ENCODE measurements at regions not wholly inside any gene's neighbourhood (a gene's known extent, or its start where the extent isn't known, plus 50 kb on each side); places are given as distances from the start of the nearest gene placed in this dataset.
"Not testable (repeated sequence)": the region's sequence is repeated elsewhere in the genome, so short reads cannot be mapped to it uniquely, and the experiment has no call there.

DNA sequence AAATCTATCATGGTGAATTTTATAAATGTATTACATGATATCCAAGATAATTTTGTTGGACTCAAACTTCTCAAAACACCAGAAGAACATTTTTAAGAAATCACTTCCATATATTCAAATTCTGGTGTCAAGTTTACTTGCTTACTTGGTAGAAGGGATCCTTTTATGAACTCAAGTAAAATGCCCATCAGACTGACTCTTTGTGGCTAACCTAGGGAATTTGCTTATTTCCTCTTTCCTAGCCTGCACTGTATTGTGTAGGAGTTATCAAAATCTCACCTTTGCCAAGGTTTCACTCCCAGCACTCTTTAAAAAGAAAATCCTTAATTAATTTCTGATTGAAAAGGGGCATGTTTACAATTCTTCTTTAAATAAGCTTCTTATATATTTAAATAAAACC lies 196.5 kb downstream of the DUSP6 start:
- ATAC-seq: no peak
- no peak for DNase-seq
- TF ChIP-seq CTCF (IDR thresholded peaks at IDR 0.05): no peak
- TF ChIP-seq POLR2A (IDR thresholded peaks at IDR 0.05): no peak
- peak overlapping the region in 1 of 4 donors; percentile 21 for H3K27ac ChIP-seq
- intact Hi-C loops (cut with DNase I): no loop called here
- H3K4me3 ChIP-seq: no peak overlapping the region
- H3K27me3 ChIP-seq: no peaks in the 10 kb centered on the region
- no peaks in the 10 kb centered on the region for H3K36me3 ChIP-seq (replicated peaks in 1 of 2; ENCODE audit: insufficient read depth in 1 of 2, low read depth in 2 of 2)
- no peaks in the 10 kb centered on the region for H3K4me1 ChIP-seq
- H3K9me3 ChIP-seq: no peaks in the 10 kb centered on the region

DNA sequence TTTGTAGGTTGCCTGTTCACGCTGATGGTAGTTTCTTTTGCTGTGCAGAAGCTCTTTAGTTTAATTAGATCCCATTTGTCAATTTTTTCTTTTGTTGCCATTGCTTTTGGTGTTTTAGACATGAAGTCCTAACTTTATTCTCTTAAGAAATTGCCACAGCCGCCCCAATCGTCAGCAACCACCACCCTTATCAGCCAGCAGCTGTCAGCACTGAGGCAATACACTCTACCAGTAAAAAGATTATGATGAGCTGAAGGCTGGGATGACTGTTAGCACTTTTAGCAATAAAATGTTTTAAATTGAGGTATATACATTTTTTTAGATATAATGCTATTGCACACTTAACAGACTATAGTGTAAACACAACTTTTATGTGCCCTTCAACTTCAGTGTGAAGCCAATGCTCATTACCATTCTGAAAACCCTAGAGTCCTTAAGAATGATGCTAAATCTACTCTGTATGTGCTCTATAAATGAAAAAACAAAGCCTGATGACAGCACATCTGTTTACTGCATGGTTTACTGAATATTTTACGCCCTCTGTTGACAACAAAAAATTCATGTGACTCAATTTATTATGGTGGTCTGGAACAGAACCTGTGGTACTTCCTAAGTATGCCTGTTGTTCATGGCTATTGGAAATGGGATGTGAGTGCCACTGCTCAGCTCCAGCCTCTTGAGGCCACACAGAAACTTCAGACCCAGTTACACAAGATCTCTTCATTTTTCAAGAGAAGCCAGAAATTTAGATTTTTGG lies 197.4 kb downstream of the DUSP6 start:
- no peaks in the 10 kb centered on the region for H3K27me3 ChIP-seq

GRCh38 chr12:89153341-89153740 lies 199.0 kb downstream of the DUSP6 start:
- no peak for TF ChIP-seq CTCF (IDR thresholded peaks at IDR 0.05)
- TF ChIP-seq POLR2A (IDR thresholded peaks at IDR 0.05): no peak
- intact Hi-C loops (cut with DNase I): no loop called here
- Histone ChIP-seq H3K4me1 (no peaks in the 10 kb centered on the region), H3K27me3 (no peaks in the 10 kb centered on the region), H3K36me3 (replicated peaks in 1 of 2; ENCODE audit: insufficient read depth in 1 of 2, low read depth in 2 of 2) (no peaks in the 10 kb centered on the region), H3K4me3 (no peak overlapping the region), H3K9me3 (no peaks in the 10 kb centered on the region), H3K27ac (no peak overlapping the region)
- no peak for ATAC-seq
- DNase-seq: no peak

More for the DNA sequence above, 197.4 kb downstream of the DUSP6 start:
- Histone ChIP-seq H3K36me3 (replicated peaks in 1 of 2; ENCODE audit: insufficient read depth in 1 of 2, low read depth in 2 of 2) (no peaks in the 10 kb centered on the region), H3K9me3 (no peaks in the 10 kb centered on the region), H3K4me1 (no peaks in the 10 kb centered on the region), H3K27ac (no peak overlapping the region), H3K4me3 (no peak overlapping the region)
- WGBS, 2 donors: 77 to 80% methylated on average over 4 of the region's 4 CpGs
- DNase-seq (no peak), ATAC-seq (no peak)
- intact Hi-C loops (cut with DNase I): no loop called here
- TF ChIP-seq POLR2A (IDR thresholded peaks at IDR 0.05) (no peak), CTCF (IDR thresholded peaks at IDR 0.05) (no peak)

- H3K27ac ChIP-seq: no peak overlapping the region
- DNase-seq (no peak), ATAC-seq (no peak)
- H3K27me3 ChIP-seq: no peaks in the 10 kb centered on the region
- H3K4me1 ChIP-seq: no peaks in the 10 kb centered on the region
- 75 to 78% methylated on average over 1 of the region's 1 CpG for WGBS, 2 donors
- no peaks in the 10 kb centered on the region for H3K9me3 ChIP-seq
- no peak overlapping the region for H3K4me3 ChIP-seq
- no peak for TF ChIP-seq POLR2A (IDR thresholded peaks at IDR 0.05)
- TF ChIP-seq CTCF (IDR thresholded peaks at IDR 0.05): no peak
- intact Hi-C loops (cut with DNase I): no loop called here
- H3K36me3 ChIP-seq (replicated peaks in 1 of 2; ENCODE audit: insufficient read depth in 1 of 2, low read depth in 2 of 2): no peaks in the 10 kb centered on the region
Observed at GRCh38 chr12:89151536-89151935, 200.8 kb downstream of the DUSP6 start.

DNA sequence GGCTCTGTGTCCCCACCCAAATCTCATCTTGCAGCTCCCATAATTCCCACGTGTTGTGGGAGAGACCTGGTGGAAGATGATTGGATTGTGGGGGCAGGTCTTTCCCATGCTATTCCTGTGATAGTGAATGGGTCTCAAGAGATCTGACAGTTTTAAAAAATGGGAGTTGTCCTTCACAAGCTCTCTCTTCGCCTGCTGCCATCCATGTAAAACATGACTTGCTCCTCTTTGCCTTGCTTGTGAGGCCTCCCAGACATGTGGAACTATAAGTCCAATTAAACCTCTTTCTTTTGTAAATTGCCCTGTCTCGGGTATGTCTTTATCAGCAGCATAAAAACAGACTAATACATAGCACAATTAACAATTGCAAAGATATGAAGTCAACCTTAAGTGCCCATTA lies 201.5 kb downstream of the DUSP6 start:
- WGBS, 2 donors: 70 to 86% methylated on average over 3 of the region's 3 CpGs
- H3K4me1 ChIP-seq; intact Hi-C loops (cut with DNase I); H3K4me3 ChIP-seq; H3K27me3 ChIP-seq; DNase-seq; H3K36me3 ChIP-seq (replicated peaks in 1 of 2; ENCODE audit: insufficient read depth in 1 of 2, low read depth in 2 of 2); H3K27ac ChIP-seq; ATAC-seq; H3K9me3 ChIP-seq: not testable (repeated sequence)
